ENCODE measurements at regions not wholly inside any gene's neighbourhood (a gene's known extent, or its start where the extent isn't known, plus 50 kb on each side); places are given as distances from the start of the nearest gene placed in this dataset.
"Not testable (repeated sequence)": the region's sequence is repeated elsewhere in the genome, so short reads cannot be mapped to it uniquely, and the experiment has no call there.

- Histone ChIP-seq H3K9me3 (ENCODE audit: control insufficient read depth, low read length) (no peaks in the 10 kb centered on the region), H3K27ac (ENCODE audit: insufficient read depth, low read depth, low read length, poor library complexity, severe bottlenecking) (no peak overlapping the region), H3K4me1 (ENCODE audit: control insufficient read depth, insufficient read depth, low read length) (no peaks in the 10 kb centered on the region), H3K4me3 (ENCODE audit: insufficient read depth, low read depth, low read length) (no peak overlapping the region), H3K36me3 (ENCODE audit: control insufficient read depth, insufficient read depth, low read length) (no peaks in the 10 kb centered on the region), H3K27me3 (ENCODE audit: control insufficient read depth, insufficient read depth, low read length, poor library complexity, severe bottlenecking) (no peaks in the 10 kb centered on the region)
- WGBS, 2 experiments = 88 to 94% methylated on average over 1 of the region's 2 CpGs
Observed at GRCh38 chr6:80517525-80517924, 411.1 kb downstream of the BCKDHB start.

- 90 to 100% methylated on average over 1 of the region's 1 CpG for WGBS, 2 experiments
- H3K27me3 ChIP-seq (ENCODE audit: control insufficient read depth, insufficient read depth, low read length, poor library complexity, severe bottlenecking); H3K4me1 ChIP-seq (ENCODE audit: control insufficient read depth, insufficient read depth, low read length); H3K4me3 ChIP-seq (ENCODE audit: insufficient read depth, low read depth, low read length); H3K9me3 ChIP-seq (ENCODE audit: control insufficient read depth, low read length); H3K36me3 ChIP-seq (ENCODE audit: control insufficient read depth, insufficient read depth, low read length); H3K27ac ChIP-seq (ENCODE audit: insufficient read depth, low read depth, low read length, poor library complexity, severe bottlenecking): not testable (repeated sequence)
Observed at GRCh38 chr6:80510521-80510920, 404.1 kb downstream of the BCKDHB start.

DNA sequence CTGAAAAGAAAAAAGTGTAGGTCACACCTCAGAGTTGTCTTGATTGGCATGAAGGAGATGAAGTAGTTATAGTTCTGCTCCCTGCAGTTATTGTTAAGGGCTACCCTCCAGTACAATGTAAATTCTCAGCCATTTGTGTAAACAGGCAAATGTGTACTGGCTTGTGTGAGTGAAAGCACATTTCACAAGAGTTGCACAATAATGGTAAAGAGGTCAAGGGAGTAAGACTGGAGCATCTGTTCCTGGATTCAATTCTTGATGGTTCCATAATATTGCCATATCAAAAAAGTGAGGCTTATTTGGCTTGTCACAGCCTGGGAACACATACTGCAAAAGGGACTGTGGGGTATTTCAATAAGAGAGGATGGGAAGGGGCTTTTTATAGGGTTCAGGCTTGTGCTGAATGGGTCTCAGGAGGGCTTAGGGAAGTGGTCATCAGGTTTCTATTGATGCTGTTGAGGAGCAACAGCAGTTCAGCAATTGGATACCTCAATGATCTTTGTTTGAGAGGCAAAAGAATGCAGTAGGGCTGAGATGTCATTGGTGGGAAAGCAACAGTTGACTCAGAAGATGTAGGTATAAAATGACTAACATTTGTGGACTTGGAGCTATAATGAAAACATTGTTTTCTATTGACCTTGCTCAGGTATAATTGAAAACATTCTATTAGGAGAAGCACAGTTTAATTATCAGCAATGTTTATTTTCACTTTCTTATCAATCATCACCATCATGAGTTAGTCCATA, 402.6 kb downstream of the BCKDHB start:
- no peak overlapping the region for H3K27ac ChIP-seq (ENCODE audit: insufficient read depth, low read depth, low read length, poor library complexity, severe bottlenecking)
- no peaks in the 10 kb centered on the region for H3K4me1 ChIP-seq (ENCODE audit: control insufficient read depth, insufficient read depth, low read length)
- no peaks in the 10 kb centered on the region for H3K36me3 ChIP-seq (ENCODE audit: control insufficient read depth, insufficient read depth, low read length)
- no peaks in the 10 kb centered on the region for H3K27me3 ChIP-seq (ENCODE audit: control insufficient read depth, insufficient read depth, low read length, poor library complexity, severe bottlenecking)
- H3K9me3 ChIP-seq (ENCODE audit: control insufficient read depth, low read length) = no peaks in the 10 kb centered on the region
- H3K4me3 ChIP-seq (ENCODE audit: insufficient read depth, low read depth, low read length) = no peak overlapping the region

GRCh38 chr6:80504882-80505281, 398.4 kb downstream of the BCKDHB start:
- H3K4me1 ChIP-seq (ENCODE audit: control insufficient read depth, insufficient read depth, low read length) = no peaks in the 10 kb centered on the region
- no peaks in the 10 kb centered on the region for H3K9me3 ChIP-seq (ENCODE audit: control insufficient read depth, low read length)
- no peak overlapping the region for H3K4me3 ChIP-seq (ENCODE audit: insufficient read depth, low read depth, low read length)
- WGBS, 2 experiments = 100% methylated on average over 1 of the region's 3 CpGs; no CpG with 5 or more reads in 1 of the 2 experiments
- H3K27ac ChIP-seq (ENCODE audit: insufficient read depth, low read depth, low read length, poor library complexity, severe bottlenecking) = no peak overlapping the region
- H3K27me3 ChIP-seq (ENCODE audit: control insufficient read depth, insufficient read depth, low read length, poor library complexity, severe bottlenecking) = no peaks in the 10 kb centered on the region
- no peaks in the 10 kb centered on the region for H3K36me3 ChIP-seq (ENCODE audit: control insufficient read depth, insufficient read depth, low read length)

GRCh38 chr6:80503660-80504059, 397.2 kb downstream of the BCKDHB start:
- 91 to 97% methylated on average over 2 of the region's 2 CpGs for WGBS, 2 experiments
- H3K4me1 ChIP-seq (ENCODE audit: control insufficient read depth, insufficient read depth, low read length) = no peaks in the 10 kb centered on the region
- H3K4me3 ChIP-seq (ENCODE audit: insufficient read depth, low read depth, low read length) = no peak overlapping the region
- H3K36me3 ChIP-seq (ENCODE audit: control insufficient read depth, insufficient read depth, low read length) = no peaks in the 10 kb centered on the region
- H3K27ac ChIP-seq (ENCODE audit: insufficient read depth, low read depth, low read length, poor library complexity, severe bottlenecking) = no peak overlapping the region
- no peaks in the 10 kb centered on the region for H3K27me3 ChIP-seq (ENCODE audit: control insufficient read depth, insufficient read depth, low read length, poor library complexity, severe bottlenecking)
- no peaks in the 10 kb centered on the region for H3K9me3 ChIP-seq (ENCODE audit: control insufficient read depth, low read length)

DNA sequence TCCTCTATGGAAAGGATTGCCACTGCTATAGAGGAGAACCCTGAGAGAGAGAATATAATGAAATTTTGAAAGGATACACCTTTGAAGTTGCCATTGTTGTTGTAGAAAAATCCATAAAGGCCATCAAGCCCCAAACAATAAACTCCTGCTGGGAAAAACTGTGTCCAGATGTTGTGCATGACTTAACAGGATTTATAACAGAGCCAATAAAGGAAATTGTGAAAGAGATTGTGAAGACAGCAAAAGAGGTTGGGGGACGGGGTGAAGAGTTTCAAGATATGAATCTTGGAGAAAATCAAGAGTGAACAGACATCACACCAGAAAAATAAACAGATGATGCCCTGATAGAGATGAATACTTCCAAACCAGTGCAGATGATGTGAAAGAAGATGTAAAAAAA, 396.4 kb downstream of the BCKDHB start:
- 84 to 100% methylated on average over 1 of the region's 1 CpG for WGBS, 2 experiments
- Histone ChIP-seq H3K4me1 (ENCODE audit: control insufficient read depth, insufficient read depth, low read length) (no peaks in the 10 kb centered on the region), H3K27ac (ENCODE audit: insufficient read depth, low read depth, low read length, poor library complexity, severe bottlenecking) (no peak overlapping the region), H3K27me3 (ENCODE audit: control insufficient read depth, insufficient read depth, low read length, poor library complexity, severe bottlenecking) (no peaks in the 10 kb centered on the region), H3K36me3 (ENCODE audit: control insufficient read depth, insufficient read depth, low read length) (no peaks in the 10 kb centered on the region), H3K4me3 (ENCODE audit: insufficient read depth, low read depth, low read length) (no peak overlapping the region), H3K9me3 (ENCODE audit: control insufficient read depth, low read length) (no peaks in the 10 kb centered on the region)

DNA sequence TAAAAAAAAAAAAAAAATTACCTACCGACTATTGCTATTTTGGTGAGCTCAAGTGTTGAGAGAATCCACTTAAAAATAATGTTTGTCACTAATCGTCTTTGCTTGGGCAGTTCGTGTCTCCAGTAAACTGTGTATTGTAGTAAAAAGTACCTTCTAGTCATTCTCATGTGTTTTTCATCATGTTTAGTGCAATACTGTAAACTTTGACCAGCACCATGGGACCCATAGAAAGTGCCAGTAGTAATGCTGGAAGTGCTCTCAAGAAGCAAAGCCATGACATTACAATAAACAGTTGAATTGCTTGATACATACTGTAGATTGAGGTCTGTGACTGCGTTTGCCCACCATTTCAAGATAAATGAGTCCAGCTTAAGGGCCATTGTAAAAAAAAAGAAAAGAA, 395.2 kb downstream of the BCKDHB start:
- no peak overlapping the region for H3K27ac ChIP-seq (ENCODE audit: insufficient read depth, low read depth, low read length, poor library complexity, severe bottlenecking)
- no peaks in the 10 kb centered on the region for H3K27me3 ChIP-seq (ENCODE audit: control insufficient read depth, insufficient read depth, low read length, poor library complexity, severe bottlenecking)
- no peaks in the 10 kb centered on the region for H3K4me1 ChIP-seq (ENCODE audit: control insufficient read depth, insufficient read depth, low read length)
- H3K36me3 ChIP-seq (ENCODE audit: control insufficient read depth, insufficient read depth, low read length) = no peaks in the 10 kb centered on the region
- no peak overlapping the region for H3K4me3 ChIP-seq (ENCODE audit: insufficient read depth, low read depth, low read length)
- no peaks in the 10 kb centered on the region for H3K9me3 ChIP-seq (ENCODE audit: control insufficient read depth, low read length)
- whole genome bisulfite sequencing, 2 experiments = 94 to 99% methylated on average over 4 of the region's 4 CpGs

DNA sequence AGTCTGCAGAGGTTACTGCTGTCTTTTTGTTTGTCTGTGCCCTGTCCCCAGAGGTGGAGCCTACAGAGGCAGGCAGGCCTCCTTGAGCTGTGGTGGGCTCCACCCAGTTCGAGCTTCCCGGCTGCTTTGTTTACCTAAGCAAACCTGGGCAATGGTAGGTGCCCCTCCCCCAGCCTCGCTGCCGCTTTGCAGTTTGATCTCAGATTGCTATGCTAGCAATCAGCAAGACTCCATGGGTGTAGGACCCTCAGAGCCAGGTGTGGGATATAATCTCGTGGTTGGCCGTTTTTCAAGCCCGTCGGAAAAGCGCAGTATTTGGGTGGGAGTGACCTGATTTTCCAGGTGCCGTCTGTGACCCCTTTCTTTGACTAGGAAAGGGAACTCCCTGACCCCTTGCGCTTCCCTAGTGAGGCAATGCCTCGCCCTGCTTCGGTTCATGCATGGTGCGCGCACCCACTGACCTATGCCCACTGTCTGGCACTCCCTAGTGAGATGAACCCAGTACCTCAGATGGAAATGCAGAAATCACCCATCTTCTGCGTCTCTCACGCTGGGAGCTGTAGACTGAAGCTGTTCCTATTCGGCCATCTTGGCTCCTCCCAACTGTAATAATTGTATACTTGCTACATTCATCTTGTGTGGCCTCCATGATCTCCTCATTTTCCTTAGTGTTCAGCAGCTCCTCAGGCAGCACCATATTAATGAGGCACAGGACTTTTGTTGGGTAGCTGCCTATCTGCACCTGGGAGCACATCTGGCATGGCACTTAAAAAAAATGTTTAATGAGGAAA, 391.4 kb downstream of the BCKDHB start:
- not testable (repeated sequence) for H3K27ac ChIP-seq (ENCODE audit: insufficient read depth, low read depth, low read length, poor library complexity, severe bottlenecking); H3K4me1 ChIP-seq (ENCODE audit: control insufficient read depth, insufficient read depth, low read length); H3K36me3 ChIP-seq (ENCODE audit: control insufficient read depth, insufficient read depth, low read length); H3K27me3 ChIP-seq (ENCODE audit: control insufficient read depth, insufficient read depth, low read length, poor library complexity, severe bottlenecking); H3K4me3 ChIP-seq (ENCODE audit: insufficient read depth, low read depth, low read length); H3K9me3 ChIP-seq (ENCODE audit: control insufficient read depth, low read length)
- WGBS, 2 experiments = 74 to 76% methylated on average over 18 of the region's 18 CpGs

DNA sequence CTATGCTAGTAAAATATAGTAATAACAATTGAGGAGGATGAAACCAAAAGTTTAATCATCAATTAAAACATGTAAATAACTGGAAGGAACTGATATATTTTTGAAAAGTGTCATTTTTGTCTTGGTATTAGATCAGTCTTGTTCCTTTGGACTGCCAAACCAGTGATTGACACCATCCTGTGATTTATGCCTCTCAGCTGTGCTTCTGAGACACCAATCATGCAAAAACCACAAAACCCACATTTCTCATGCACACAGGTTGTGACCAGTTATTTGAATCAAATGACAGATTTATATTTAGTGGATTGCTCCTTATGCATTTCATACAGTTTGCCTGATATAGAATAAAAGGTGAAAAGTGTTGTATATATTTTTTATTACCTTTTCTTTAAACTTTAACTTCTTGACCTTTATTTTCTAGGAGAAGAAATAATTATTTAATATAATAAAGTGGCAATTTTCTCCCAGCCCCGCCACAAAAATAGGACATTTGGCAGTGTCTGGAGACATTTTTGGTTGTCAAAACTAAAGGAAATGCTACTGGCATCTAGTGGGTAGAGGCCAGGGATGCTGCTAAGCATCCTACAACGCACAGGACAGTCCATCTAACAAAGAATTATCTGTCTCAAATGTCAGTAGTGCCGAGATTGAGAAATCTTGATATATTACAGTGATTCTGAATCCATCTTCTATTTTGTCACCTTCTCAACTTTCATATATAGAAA, 383.6 kb downstream of the BCKDHB start:
- 84 to 91% methylated on average over 2 of the region's 3 CpGs for WGBS, 2 experiments

DNA sequence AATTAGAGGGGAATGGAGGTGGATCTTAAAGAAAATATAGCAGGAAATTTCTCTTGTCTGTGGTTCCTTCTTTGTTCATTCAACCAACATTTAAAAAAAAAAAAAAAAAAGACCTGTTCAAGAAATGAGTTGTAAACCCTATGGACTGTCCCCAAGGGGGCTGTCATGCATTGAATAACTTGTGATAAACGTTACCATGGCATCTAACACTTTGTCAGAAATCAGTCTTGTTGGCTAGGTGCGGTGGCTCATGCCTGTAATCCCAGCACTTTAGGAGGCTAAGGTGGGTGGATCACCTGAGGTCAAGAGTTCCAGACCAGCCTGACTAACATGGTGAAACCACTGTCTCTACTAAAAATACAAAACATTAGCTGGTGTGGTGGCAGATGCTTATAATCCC, 381.7 kb downstream of the BCKDHB start:
- H3K27me3 ChIP-seq (ENCODE audit: control insufficient read depth, insufficient read depth, low read length, poor library complexity, severe bottlenecking) = no peaks in the 10 kb centered on the region
- no peaks in the 10 kb centered on the region for H3K4me1 ChIP-seq (ENCODE audit: control insufficient read depth, insufficient read depth, low read length)
- H3K9me3 ChIP-seq (ENCODE audit: control insufficient read depth, low read length) = no peaks in the 10 kb centered on the region
- no peak overlapping the region for H3K27ac ChIP-seq (ENCODE audit: insufficient read depth, low read depth, low read length, poor library complexity, severe bottlenecking)
- H3K4me3 ChIP-seq (ENCODE audit: insufficient read depth, low read depth, low read length) = no peak overlapping the region
- 80 to 91% methylated on average over 2 of the region's 2 CpGs for WGBS, 2 experiments
- H3K36me3 ChIP-seq (ENCODE audit: control insufficient read depth, insufficient read depth, low read length) = no peaks in the 10 kb centered on the region

More for the DNA sequence above, 383.6 kb downstream of the BCKDHB start:
- Histone ChIP-seq H3K4me3 (ENCODE audit: insufficient read depth, low read depth, low read length) (no peak overlapping the region), H3K36me3 (ENCODE audit: control insufficient read depth, insufficient read depth, low read length) (no peaks in the 10 kb centered on the region), H3K4me1 (ENCODE audit: control insufficient read depth, insufficient read depth, low read length) (no peaks in the 10 kb centered on the region), H3K27ac (ENCODE audit: insufficient read depth, low read depth, low read length, poor library complexity, severe bottlenecking) (no peak overlapping the region), H3K9me3 (ENCODE audit: control insufficient read depth, low read length) (no peaks in the 10 kb centered on the region), H3K27me3 (ENCODE audit: control insufficient read depth, insufficient read depth, low read length, poor library complexity, severe bottlenecking) (no peaks in the 10 kb centered on the region)
